HEK293T (cell line): ENCODE measurements at regions not wholly inside any gene's neighbourhood (a gene's known extent, or its start where the extent isn't known, plus 50 kb on each side); places are given as distances from the start of the nearest gene placed in this dataset.
"Not testable (repeated sequence)": the region's sequence is repeated elsewhere in the genome, so short reads cannot be mapped to it uniquely, and the experiment has no call there.

Experiments
- BHLHE40 ChIP-seq: fragments of 450-650 bp; IDR thresholded peaks from 2 replicates; pipeline ENCODE4 v1.6.1; 2016; ENCODE audit warnings: mild to moderate bottlenecking, moderate library complexity, borderline replicate concordance
- FOXA1 ChIP-seq: fragments of 450-650 bp; IDR thresholded peaks from 2 replicates; pipeline ENCODE4 v1.6.1; 2016; ENCODE audit warnings: mild to moderate bottlenecking
- FOXK2 ChIP-seq: fragments of 450-650 bp; IDR thresholded peaks from 2 replicates; pipeline ENCODE4 v1.6.1; 2016; ENCODE audit warnings: mild to moderate bottlenecking
- FOXM1 ChIP-seq: fragments of 450-650 bp; IDR thresholded peaks from 2 replicates; pipeline ENCODE4 v1.6.1; 2017; ENCODE audit warnings: mild to moderate bottlenecking, borderline replicate concordance
- LEF1 ChIP-seq: fragments of 450-650 bp; IDR thresholded peaks from 2 replicates; pipeline ENCODE4 v1.6.1; 2017; ENCODE audit warnings: mild to moderate bottlenecking, borderline replicate concordance
- NFRKB ChIP-seq: fragments of 450-650 bp; IDR thresholded peaks from 2 replicates; pipeline ENCODE4 v1.6.1; 2016; ENCODE audit warnings: mild to moderate bottlenecking, moderate library complexity
- PKNOX1 ChIP-seq: fragments of 450-650 bp; IDR thresholded peaks from 2 replicates; pipeline ENCODE4 v1.6.1; 2016
- SP1 ChIP-seq: fragments of 450-650 bp; IDR thresholded peaks from 2 replicates; pipeline ENCODE4 v1.6.1; 2017
- SUZ12 ChIP-seq: fragments of 450-650 bp; IDR thresholded peaks from 2 replicates; pipeline ENCODE4 v1.6.1; 2016; ENCODE audit warnings: mild to moderate bottlenecking
- TARDBP ChIP-seq: fragments of 450-650 bp; IDR thresholded peaks from 2 replicates; pipeline ENCODE4 v1.6.1; 2016

DNA sequence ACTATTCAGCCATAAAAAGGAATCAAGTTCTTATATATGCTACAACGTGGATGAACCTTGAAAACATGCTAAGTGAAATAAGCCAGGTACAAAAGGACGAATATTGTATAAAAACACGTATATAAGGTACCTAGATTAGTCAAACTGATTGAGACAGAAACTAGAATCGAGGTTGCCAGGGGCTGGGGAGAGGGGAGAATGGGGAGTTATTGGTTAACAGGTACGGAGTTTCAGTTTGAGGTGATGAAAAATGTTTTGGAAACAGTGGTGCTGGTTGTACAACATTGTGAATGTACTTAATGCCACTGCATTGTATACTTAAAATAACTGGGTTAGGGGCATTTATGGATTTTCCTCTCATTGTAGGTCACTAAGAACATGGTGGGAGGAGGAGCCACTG is 117.0 kb upstream of the PLGLB2 start:
- TF ChIP-seq TARDBP, FOXA1, SP1, NFRKB, SUZ12, BHLHE40, FOXK2, FOXM1, LEF1, PKNOX1: not testable (repeated sequence)
